ENCODE measurements at regions not wholly inside any gene's neighbourhood (a gene's known extent, or its start where the extent isn't known, plus 50 kb on each side); places are given as distances from the start of the nearest gene placed in this dataset.

GRCh38 chr18:37671530-37671929 lies 105.9 kb upstream of the CELF4 start:
- H3K9me3 ChIP-seq, result no peaks in the 10 kb centered on the region
- intact Hi-C loops (cut with DNase I), result no loop called here
- H3K4me3 ChIP-seq, result no peak overlapping the region
- no peaks in the 10 kb centered on the region for H3K36me3 ChIP-seq
- no peaks in the 10 kb centered on the region for H3K4me1 ChIP-seq
- 67% methylated on average over 3 of the region's 6 CpGs for whole genome bisulfite sequencing (ENCODE audit: insufficient coverage, low coverage, low lambda C conversion rate, missing lambda C conversion rate)
- no peak for TF ChIP-seq POLR2A (IDR thresholded peaks at IDR 0.05)
- TF ChIP-seq, protein P1, sequence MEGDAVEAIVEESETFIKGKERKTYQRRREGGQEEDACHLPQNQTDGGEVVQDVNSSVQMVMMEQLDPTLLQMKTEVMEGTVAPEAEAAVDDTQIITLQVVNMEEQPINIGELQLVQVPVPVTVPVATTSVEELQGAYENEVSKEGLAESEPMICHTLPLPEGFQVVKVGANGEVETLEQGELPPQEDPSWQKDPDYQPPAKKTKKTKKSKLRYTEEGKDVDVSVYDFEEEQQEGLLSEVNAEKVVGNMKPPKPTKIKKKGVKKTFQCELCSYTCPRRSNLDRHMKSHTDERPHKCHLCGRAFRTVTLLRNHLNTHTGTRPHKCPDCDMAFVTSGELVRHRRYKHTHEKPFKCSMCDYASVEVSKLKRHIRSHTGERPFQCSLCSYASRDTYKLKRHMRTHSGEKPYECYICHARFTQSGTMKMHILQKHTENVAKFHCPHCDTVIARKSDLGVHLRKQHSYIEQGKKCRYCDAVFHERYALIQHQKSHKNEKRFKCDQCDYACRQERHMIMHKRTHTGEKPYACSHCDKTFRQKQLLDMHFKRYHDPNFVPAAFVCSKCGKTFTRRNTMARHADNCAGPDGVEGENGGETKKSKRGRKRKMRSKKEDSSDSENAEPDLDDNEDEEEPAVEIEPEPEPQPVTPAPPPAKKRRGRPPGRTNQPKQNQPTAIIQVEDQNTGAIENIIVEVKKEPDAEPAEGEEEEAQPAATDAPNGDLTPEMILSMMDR (IDR thresholded peaks at IDR 0.05), result no peak
- DNase-seq, result no peak
- no peak overlapping the region for H3K27ac ChIP-seq
- no peak for ATAC-seq
- H3K27me3 ChIP-seq, result no peaks in the 10 kb centered on the region

- 78% methylated on average over 10 of the region's 14 CpGs for WGBS (ENCODE audit: insufficient coverage, low coverage, low lambda C conversion rate, missing lambda C conversion rate)
- ATAC-seq (no peak), DNase-seq (no peak)
- Histone ChIP-seq H3K4me1 (no peaks in the 10 kb centered on the region), H3K9me3 (no peaks in the 10 kb centered on the region), H3K27ac (no peak overlapping the region), H3K36me3 (no peaks in the 10 kb centered on the region), H3K27me3 (no peaks in the 10 kb centered on the region), H3K4me3 (no peak overlapping the region)
- intact Hi-C loops (cut with DNase I), result no loop called here
- TF ChIP-seq POLR2A (IDR thresholded peaks at IDR 0.05), result no peak
- TF ChIP-seq, protein P1 (IDR thresholded peaks at IDR 0.05), result no peak
Measured at GRCh38 chr18:37671119-37671518, 105.5 kb upstream of the CELF4 start.

GRCh38 chr18:37669991-37670534 lies 104.5 kb upstream of the CELF4 start:
- intact Hi-C loops (cut with DNase I), result no loop called here
- no peaks in the 10 kb centered on the region for H3K9me3 ChIP-seq

DNA sequence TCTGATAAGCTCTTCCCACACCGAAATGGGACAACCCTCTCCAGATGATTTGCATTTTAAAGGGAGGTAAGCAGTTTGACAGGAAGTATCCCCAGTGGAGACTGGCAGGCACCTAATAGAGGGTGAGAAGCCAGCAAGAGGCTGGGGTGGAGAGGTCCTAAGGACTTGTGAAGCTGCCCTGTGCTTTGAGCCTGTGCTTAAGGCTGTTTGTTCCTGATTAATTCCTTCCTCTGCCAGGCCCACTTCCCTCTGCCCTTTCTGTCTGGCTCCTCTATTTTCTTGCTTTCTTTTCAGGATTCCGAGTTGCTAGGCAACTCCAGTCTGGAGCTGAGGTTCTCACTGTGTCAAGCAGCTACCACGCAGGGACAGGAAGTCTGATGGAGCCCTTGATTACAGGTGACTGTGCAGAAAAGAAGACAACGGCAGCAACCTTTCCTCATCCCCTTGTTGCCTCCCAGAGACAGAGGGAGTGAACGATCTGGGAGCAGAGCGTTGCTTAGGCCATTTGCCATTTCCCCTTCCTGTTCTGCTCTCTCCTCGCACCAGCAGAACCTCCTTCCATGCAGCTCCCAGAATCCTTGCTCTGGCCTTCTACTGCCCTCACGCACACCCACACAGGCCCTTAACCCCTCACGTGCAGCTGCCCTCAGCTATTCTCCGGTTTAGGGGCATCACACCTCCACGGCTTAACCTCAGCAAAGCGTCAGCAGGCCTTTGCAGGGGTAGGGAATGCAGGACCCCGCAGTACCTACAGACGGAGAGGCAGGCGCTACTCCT lies 103.6 kb upstream of the CELF4 start:
- ATAC-seq, result no peak

More at GRCh38 chr18:37669991-37670534, 104.5 kb upstream of the CELF4 start:
- Histone ChIP-seq H3K4me3 (no peak overlapping the region), H3K36me3 (no peaks in the 10 kb centered on the region), H3K27ac (no peak overlapping the region), H3K4me1 (no peaks in the 10 kb centered on the region), H3K27me3 (no peaks in the 10 kb centered on the region)
- no peak for ATAC-seq
- no peak for TF ChIP-seq POLR2A (IDR thresholded peaks at IDR 0.05)
- 81% methylated on average over 7 of the region's 17 CpGs for WGBS (ENCODE audit: insufficient coverage, low coverage, low lambda C conversion rate, missing lambda C conversion rate)
- no peak for DNase-seq

DNA sequence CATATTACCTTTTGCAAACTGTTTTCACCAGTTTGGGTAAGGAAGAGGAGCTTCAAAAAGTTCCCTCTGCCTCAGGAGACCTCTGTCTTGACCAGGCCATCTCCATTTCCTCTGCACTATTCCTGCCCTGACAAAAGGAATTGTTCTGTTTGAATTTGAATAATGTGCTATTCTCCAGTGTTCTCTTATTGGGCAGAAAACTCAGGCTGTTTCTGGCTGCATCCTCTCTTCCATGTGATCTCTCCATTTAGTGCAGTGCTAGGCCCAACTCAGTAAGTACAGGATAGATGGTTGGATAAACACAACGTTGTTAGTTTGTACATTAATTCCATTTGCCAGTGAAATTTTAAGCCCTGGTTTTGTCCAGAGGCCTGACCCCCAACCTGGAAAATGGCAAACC lies 102.2 kb upstream of the CELF4 start:
- DNase-seq, result no peak
- intact Hi-C loops (cut with DNase I), result no loop called here
- H3K9me3 ChIP-seq, result no peaks in the 10 kb centered on the region

More for the DNA sequence above, 103.6 kb upstream of the CELF4 start:
- Histone ChIP-seq H3K27me3 (no peaks in the 10 kb centered on the region), H3K4me3 (no peak overlapping the region), H3K9me3 (no peaks in the 10 kb centered on the region), H3K4me1 (no peaks in the 10 kb centered on the region), H3K36me3 (no peaks in the 10 kb centered on the region), H3K27ac (no peak overlapping the region)
- TF ChIP-seq POLR2A (IDR thresholded peaks at IDR 0.05), result no peak
- TF ChIP-seq, protein P1 (IDR thresholded peaks at IDR 0.05), result no peak
- DNase-seq, result no peak
- WGBS (ENCODE audit: insufficient coverage, low coverage, low lambda C conversion rate, missing lambda C conversion rate), result 40% methylated on average over 12 of the region's 15 CpGs
- intact Hi-C loops (cut with DNase I), result no loop called here

More for the DNA sequence above, 102.2 kb upstream of the CELF4 start:
- no peaks in the 10 kb centered on the region for H3K36me3 ChIP-seq
- no peak overlapping the region for H3K27ac ChIP-seq
- WGBS (ENCODE audit: insufficient coverage, low coverage, low lambda C conversion rate, missing lambda C conversion rate), result 33% methylated on average over 1 of the region's 1 CpG
- no peak for TF ChIP-seq POLR2A (IDR thresholded peaks at IDR 0.05)
- TF ChIP-seq, protein P1 (IDR thresholded peaks at IDR 0.05), result no peak
- ATAC-seq, result no peak
- H3K27me3 ChIP-seq, result no peaks in the 10 kb centered on the region
- H3K4me1 ChIP-seq, result no peaks in the 10 kb centered on the region
- H3K4me3 ChIP-seq, result no peak overlapping the region
